K562 (cell line): ENCODE measurements at regions not wholly inside any gene's neighbourhood (a gene's known extent, or its start where the extent isn't known, plus 50 kb on each side); places are given as distances from the start of the nearest gene placed in this dataset.

ENCODE experiments used
- ATAC-seq: fragments of 200-7000 bp; cut with Tn5 transposase; 3 replicates; pipeline ENCODE4 v1.9.1; 2020; ENCODE audit warnings: moderate library complexity
- BruUV-seq: library from RNA; stranded (reverse); fragments of 400-500 nt; replicated peaks from 2 replicates; lab custom pipeline; 2021; lab: Mats Ljungman, UMichigan
- CTCF ChIA-PET: fragments of 300-600 bp; formaldehyde crosslinking; extraction: SDS; loops from one replicate; lab custom pipeline; 2021; ENCODE audit warnings: low intra/inter-chr PET ratio; lab: Yijun Ruan, JAX
- POLR2A ChIA-PET: fragments of 300-600, 350-650 bp; sonication (Branson Sonifier 250); formaldehyde crosslinking; extraction: SDS; loops from one replicate; lab custom pipeline; 2021; ENCODE audit warnings: antibody characterized with exemption, inconsistent platforms; lab: Yijun Ruan, JAX
- DNase-seq, 4 experiments: peaks; one replicate each; pipeline versions ENCODE4 v3.0.0 to v3.0.0-alpha.2; 2011 to 2018; ENCODE audit warnings: low spot score in 3 of 4, mixed read lengths in 3 of 4; ENCODE audit errors: extremely low read depth in 1 of 4
- FAIRE-seq: peaks from 2 replicates; lab custom pipeline; 2011; peaks lifted over from hg19 to GRCh38; lab: Jason Lieb, UNC
- H2AFZ ChIP-seq: 2 replicates; pipeline ENCODE4 v1.6.0; 2011; ENCODE audit warnings: low read depth, low read length, control low read depth, inconsistent platforms
- H3K27ac ChIP-seq: fragments of 200-600 bp; 3 replicates; pipeline ENCODE4 v1.8.0; 2011; ENCODE audit warnings: low read depth, mild to moderate bottlenecking, control low read depth, inconsistent platforms, low read length, moderate library complexity, mixed read lengths; ENCODE audit errors: extremely low read depth
- H3K27me3 ChIP-seq, 2 experiments: fragments of 300-600 bp in 1 of 2; 2 replicates in 1 of 2; 3 replicates in 1 of 2; pipeline versions ENCODE4 v1.6.0 to v1.8.0; 2011; ENCODE audit warnings: inconsistent platforms in 2 of 2, low read length in 2 of 2, mild to moderate bottlenecking in 1 of 2, mixed read lengths in 1 of 2, moderate library complexity in 1 of 2; ENCODE audit not compliant: control insufficient read depth in 2 of 2, insufficient read depth in 2 of 2
- H3K36me3 ChIP-seq: fragments of 300-600 bp; 3 replicates; pipeline ENCODE4 v1.8.0; 2011; ENCODE audit warnings: mild to moderate bottlenecking, low read length, inconsistent platforms; ENCODE audit not compliant: control insufficient read depth, insufficient read depth
- H3K4me1 ChIP-seq, 2 experiments: fragments of 200-600 bp in 1 of 2; replicated peaks in 1 of 2; 2 replicates in 1 of 2; 3 replicates in 1 of 2; pipeline versions ENCODE4 v1.5.1 to v1.8.0; 2011; ENCODE audit warnings: inconsistent platforms in 2 of 2, low read length in 2 of 2, mild to moderate bottlenecking in 1 of 2, mixed read lengths in 1 of 2, moderate library complexity in 1 of 2; ENCODE audit not compliant: control insufficient read depth in 2 of 2, insufficient read depth in 2 of 2
- H3K4me2 ChIP-seq: 2 replicates; pipeline ENCODE4 v1.6.1; 2011; ENCODE audit warnings: low read length, control low read depth, inconsistent platforms, mixed read lengths; ENCODE audit not compliant: insufficient read depth
- H3K4me3 ChIP-seq: fragments of 200-600 bp; sonication (generic), shearing (Covaris generic); 2 replicates; pipeline ENCODE4 v1.5.1; 2016; ENCODE audit warnings: control low read depth, inconsistent platforms
- H3K79me2 ChIP-seq: fragments of 200-600 bp; 3 replicates; pipeline ENCODE4 v1.8.0; 2011; ENCODE audit warnings: low read length, inconsistent platforms; ENCODE audit not compliant: control insufficient read depth, insufficient read depth
- H3K9ac ChIP-seq, 2 experiments: 2 replicates each; pipeline versions ENCODE4 v1.6.0 to v1.6.1; 2011; ENCODE audit warnings: low read depth in 2 of 2, low read length in 2 of 2, control low read depth in 1 of 2, inconsistent platforms in 1 of 2, mild to moderate bottlenecking in 1 of 2, mixed read lengths in 1 of 2; ENCODE audit not compliant: insufficient read depth in 1 of 2
- H3K9me1 ChIP-seq: one replicate; pipeline ENCODE4 v1.6.0; 2011; ENCODE audit warnings: inconsistent platforms, mild to moderate bottlenecking, low read length, moderate library complexity; ENCODE audit not compliant: control insufficient read depth, insufficient read depth
- H3K9me3 ChIP-seq: replicated peaks from 2 replicates; pipeline ENCODE4 v1.5.1; 2011; ENCODE audit warnings: low read depth, low read length, inconsistent platforms; ENCODE audit not compliant: control insufficient read depth, insufficient read depth
- H4K20me1 ChIP-seq: replicated peaks from 2 replicates; pipeline ENCODE4 v1.6.1; 2011; ENCODE audit warnings: low read length, inconsistent platforms, mixed read lengths; ENCODE audit not compliant: control insufficient read depth, insufficient read depth
- ADNP ChIP-seq: fragments of 200-800 bp; sonication (Bioruptor generic); IDR thresholded peaks from 2 replicates; pipeline ENCODE4 v1.6.1; 2016; ENCODE audit warnings: missing genetic modification characterization, missing compliant biosample characterization
- KDM5B ChIP-seq: fragments of 200-600 bp; sonication (generic); IDR thresholded peaks from 2 replicates; pipeline ENCODE4 v1.6.1; 2012; ENCODE audit warnings: low read depth, mild to moderate bottlenecking, moderate library complexity, low read length, control low read depth, inconsistent platforms; ENCODE audit not compliant: insufficient replicate concordance
- NFYB ChIP-seq: IDR thresholded peaks from 2 replicates; pipeline ENCODE4 v1.6.1; 2011; ENCODE audit warnings: mild to moderate bottlenecking, moderate library complexity; ENCODE audit not compliant: insufficient read length; ENCODE audit errors: extremely low read depth
- NR3C1 ChIP-seq: sonication (generic); formaldehyde crosslinking; IDR thresholded peaks from 2 replicates; pipeline ENCODE4 v1.8.1; 2022; ENCODE audit warnings: missing genetic modification reagents
- RBM15 ChIP-seq: fragments of 200-400 bp; formaldehyde crosslinking; IDR thresholded peaks from 2 replicates; pipeline ENCODE4 v1.6.1; 2018; ENCODE audit warnings: mild to moderate bottlenecking, low read length, moderate library complexity; ENCODE audit not compliant: insufficient read depth
- RHOXF2B ChIP-seq: fragments of 250-450 bp; sonication (Bioruptor Pico); conservative IDR thresholded peaks from 2 replicates; pipeline ENCODE4 v1.5.1; 2021
- SIRT6 ChIP-seq: IDR thresholded peaks from one replicate; pipeline ENCODE4 v1.6.1; 2012; ENCODE audit warnings: low read depth, mild to moderate bottlenecking, control low read depth, inconsistent platforms, low read length, moderate library complexity
- SMAD3 ChIP-seq: fragments of 450-650 bp; formaldehyde crosslinking; conservative IDR thresholded peaks from 2 replicates; pipeline ENCODE4 v1.4.0; 2020; ENCODE audit warnings: mild to moderate bottlenecking
- SRSF3 ChIP-seq: fragments of 200-400 bp; formaldehyde crosslinking; IDR thresholded peaks from 2 replicates; pipeline ENCODE4 v1.6.1; 2016; ENCODE audit warnings: mild to moderate bottlenecking, low read length, moderate library complexity; ENCODE audit not compliant: insufficient read depth
- USF1 ChIP-seq: sonication (generic); formaldehyde crosslinking; IDR thresholded peaks from 2 replicates; pipeline ENCODE4 v1.9.0; 2022; ENCODE audit warnings: mild to moderate bottlenecking, missing genetic modification reagents
- ZKSCAN8 ChIP-seq: fragments of 200-800 bp; sonication (Bioruptor generic); IDR thresholded peaks from 2 replicates; pipeline ENCODE4 v1.6.1; 2016; ENCODE audit warnings: missing genetic modification characterization, missing compliant biosample characterization
- ZNF232 ChIP-seq: sonication (generic); formaldehyde crosslinking; IDR thresholded peaks from 2 replicates; pipeline ENCODE4 v1.8.0; 2022; ENCODE audit warnings: mild to moderate bottlenecking, missing genetic modification reagents
- ZNF449 ChIP-seq: fragments of 250-450 bp; sonication (Bioruptor Pico); IDR thresholded peaks from 2 replicates; pipeline ENCODE4 v1.8.0; 2022; ENCODE audit warnings: moderate library complexity, mild to moderate bottlenecking, inconsistent platforms
- ZNF77 ChIP-seq: fragments of 250-450 bp; sonication (Bioruptor Pico); IDR thresholded peaks from 2 replicates; pipeline ENCODE4 v1.5.0; 2020
- WGBS: fragments of 100-300 bp; shearing (Covaris generic); methylation state at CpG from one replicate; pipeline ENCODE4 v1.1.6; 2016; ENCODE audit warnings: low coverage, mixed read lengths; ENCODE audit not compliant: insufficient coverage; ENCODE audit errors: missing lambda C conversion rate; 5-methylcytosine and 5-hydroxymethylcytosine counted together
- in situ Hi-C: fragments of 300-500 bp; cut with MboI; formaldehyde crosslinking; loops from 4 replicates; pipeline ENCODE4 v1.15.0; 2018; ENCODE audit warnings: inconsistent platforms, mixed read lengths
- intact Hi-C: fragments of 100-400 bp; cut with micrococcal nuclease; formaldehyde crosslinking; loops from 2 replicates; pipeline ENCODE4 v1.14.2; 2022

GRCh38 chr11:57871231-57871630 lies 109.6 kb downstream of the CTNND1 start:
- Histone ChIP-seq H3K79me2 (no peaks in the 10 kb centered on the region), H3K4me2 (no peak overlapping the region), H3K27ac (no peak overlapping the region), H3K9me3 (no peaks in the 10 kb centered on the region), H2AFZ (no peak overlapping the region), H3K4me3 (no peak overlapping the region), H3K27me3 (peaks cover 16 to 40% of the 10 kb centered on the region in 2 experiments; a peak in 4 of 5 replicates), H3K36me3 (no peaks in the 10 kb centered on the region), H3K4me1 (no peaks in the 10 kb centered on the region; a peak in 1 of 5 replicates), H3K9me1 (no peaks in the 10 kb centered on the region), H4K20me1 (no peaks in the 10 kb centered on the region), H3K9ac (no peak overlapping the region)
- in situ Hi-C loops = no loop called here
- intact Hi-C loops = no loop called here
- FAIRE-seq (no peak), DNase-seq (no peak), ATAC-seq (no peak)
- BruUV-seq = no TSS peak
- WGBS = 4% methylated on average over 6 of the region's 7 CpGs
- ChIA-PET POLR2A (no interaction called here), CTCF (no interaction called here)
- TF ChIP-seq RHOXF2B (CRISPR knock-in tag) (no peak), RBM15 (no peak), NFYB (no peak), USF1 (CRISPR knock-in tag) (no peak), ZKSCAN8 (CRISPR knock-in tag) (no peak), ADNP (tag) (no peak), SRSF3 (no peak), KDM5B (no peak), NR3C1 (CRISPR knock-in tag) (no peak), ZNF77 (CRISPR knock-in tag) (no peak), SMAD3 (CRISPR knock-in tag) (no peak), SIRT6 (no peak), ZNF449 (CRISPR knock-in tag) (no peak), ZNF232 (CRISPR knock-in tag) (no peak)
